ENCODE measurements at regions not wholly inside any gene's neighbourhood (a gene's known extent, or its start where the extent isn't known, plus 50 kb on each side); places are given as distances from the start of the nearest gene placed in this dataset.

DNA sequence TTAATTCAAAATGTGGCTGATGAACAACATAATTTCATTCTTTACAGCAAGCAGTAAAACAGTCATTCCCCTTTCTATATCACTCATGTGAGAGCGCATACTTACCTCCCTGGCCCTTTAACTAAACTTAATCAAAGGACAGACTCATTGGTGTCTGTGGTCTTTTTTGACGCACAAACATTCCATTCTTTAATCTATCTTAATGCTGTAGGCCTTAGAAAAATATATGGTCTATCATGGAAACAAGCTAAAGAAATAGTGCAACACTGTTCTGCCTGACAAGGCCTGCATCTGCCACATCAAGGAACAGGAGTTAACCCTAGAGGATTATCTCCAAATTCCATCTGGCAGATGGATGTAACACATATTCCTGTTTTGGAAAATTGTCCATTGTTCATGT, 878.1 kb downstream of the NLGN4Y start:
- TF ChIP-seq, protein P1, sequence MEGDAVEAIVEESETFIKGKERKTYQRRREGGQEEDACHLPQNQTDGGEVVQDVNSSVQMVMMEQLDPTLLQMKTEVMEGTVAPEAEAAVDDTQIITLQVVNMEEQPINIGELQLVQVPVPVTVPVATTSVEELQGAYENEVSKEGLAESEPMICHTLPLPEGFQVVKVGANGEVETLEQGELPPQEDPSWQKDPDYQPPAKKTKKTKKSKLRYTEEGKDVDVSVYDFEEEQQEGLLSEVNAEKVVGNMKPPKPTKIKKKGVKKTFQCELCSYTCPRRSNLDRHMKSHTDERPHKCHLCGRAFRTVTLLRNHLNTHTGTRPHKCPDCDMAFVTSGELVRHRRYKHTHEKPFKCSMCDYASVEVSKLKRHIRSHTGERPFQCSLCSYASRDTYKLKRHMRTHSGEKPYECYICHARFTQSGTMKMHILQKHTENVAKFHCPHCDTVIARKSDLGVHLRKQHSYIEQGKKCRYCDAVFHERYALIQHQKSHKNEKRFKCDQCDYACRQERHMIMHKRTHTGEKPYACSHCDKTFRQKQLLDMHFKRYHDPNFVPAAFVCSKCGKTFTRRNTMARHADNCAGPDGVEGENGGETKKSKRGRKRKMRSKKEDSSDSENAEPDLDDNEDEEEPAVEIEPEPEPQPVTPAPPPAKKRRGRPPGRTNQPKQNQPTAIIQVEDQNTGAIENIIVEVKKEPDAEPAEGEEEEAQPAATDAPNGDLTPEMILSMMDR (IDR thresholded peaks at IDR 0.05) = no peak
- no peak for TF ChIP-seq POLR2A (IDR thresholded peaks at IDR 0.05)

Measured in suprapubic skin (tissue), 3 donors.